Spleen (tissue), 11 donors: ENCODE measurements at regions not wholly inside any gene's neighbourhood (a gene's known extent, or its start where the extent isn't known, plus 50 kb on each side); places are given as distances from the start of the nearest gene placed in this dataset.

ENCODE experiments used
- DNase-seq: peaks from one replicate; pipeline ENCODE4 v3.0.0-alpha.2; 2020
- H3K27ac ChIP-seq, 8 donors: fragments of 200-600 bp; sonication (generic) in 7 of 8; 1 replicate in 4 of 8; 2 replicates in 4 of 8; pipeline versions ENCODE4 v1.5.0 to v1.8.0; 2016 to 2021; ENCODE audit warnings: inconsistent platforms in 4 of 8, mild to moderate bottlenecking in 4 of 8, moderate library complexity in 1 of 8
- H3K27me3 ChIP-seq, 7 donors: fragments of 200-600 bp; sonication (generic) in 6 of 7; replicated peaks in 1 of 7; 1 replicate in 4 of 7; 2 replicates in 3 of 7; pipeline versions ENCODE4 v1.5.0 to v1.8.0; 2016 to 2021; ENCODE audit warnings: inconsistent platforms in 3 of 7, mild to moderate bottlenecking in 1 of 7
- H3K36me3 ChIP-seq, 6 donors: fragments of 200-600 bp; sonication (generic) in 5 of 6; 1 replicate in 4 of 6; 2 replicates in 2 of 6; pipeline versions ENCODE4 v1.5.0 to v1.8.0; 2016 to 2021; ENCODE audit warnings: inconsistent platforms in 2 of 6
- H3K4me1 ChIP-seq, 6 donors: fragments of 200-600 bp; sonication (generic) in 5 of 6; 1 replicate in 3 of 6; 2 replicates in 3 of 6; pipeline versions ENCODE4 v1.5.0 to v1.8.0; 2016 to 2021; ENCODE audit warnings: inconsistent platforms in 3 of 6
- H3K4me3 ChIP-seq, 8 donors: fragments of 200-600 bp; sonication (generic) in 7 of 8; 1 replicate in 4 of 8; 2 replicates in 4 of 8; pipeline versions ENCODE4 v1.5.0 to v1.8.0; 2016 to 2021; ENCODE audit warnings: inconsistent platforms in 4 of 8, mild to moderate bottlenecking in 4 of 8, moderate library complexity in 2 of 8
- H3K9me3 ChIP-seq, 8 donors: fragments of 200-600 bp; sonication (generic) in 7 of 8; 1 replicate in 4 of 8; 2 replicates in 4 of 8; pipeline versions ENCODE4 v1.5.0 to v1.8.0; 2016 to 2021; ENCODE audit warnings: inconsistent platforms in 4 of 8
- CTCF ChIP-seq, 11 experiments: fragments of 200-600 bp in 7 of 11; fragments of 450-650 bp in 4 of 11; sonication (generic) in 4 of 11; IDR thresholded peaks in 8 of 11; conservative IDR thresholded peaks in 3 of 11; 1 replicate in 7 of 11; 2 replicates in 4 of 11; pipeline versions ENCODE4 v1.4.0 to v1.8.0; 2016 to 2021; ENCODE audit warnings: antibody characterized with exemption in 11 of 11, inconsistent platforms in 4 of 11, mild to moderate bottlenecking in 1 of 11
- POLR2A ChIP-seq, 3 donors: fragments of 450-650 bp; IDR thresholded peaks; one replicate each; pipeline ENCODE4 v1.5.1; 2017; ENCODE audit warnings: antibody characterized with exemption in 3 of 3, mild to moderate bottlenecking in 1 of 3
- POLR2AphosphoS5 ChIP-seq, 3 donors: sonication (generic); formaldehyde crosslinking; IDR thresholded peaks; one replicate each; pipeline ENCODE4 v1.5.1; 2017; ENCODE audit warnings: antibody characterized with exemption in 3 of 3
- WGBS, 5 donors: extraction: QIAGEN DNeasy Blood & Tissue Kit in 3 of 5; methylation state at CpG; one replicate each; pipeline versions ENCODE4 v1.1.5 to v1.1.7; 2013 to 2018; 5-methylcytosine and 5-hydroxymethylcytosine counted together
- intact Hi-C: fragments of 100-400 bp; cut with DNase I; formaldehyde crosslinking; loops from one replicate; pipeline ENCODE4 v1.15.0; 2023; ENCODE audit warnings: low total_unique reads
- donor health status: healthy with polysubstance abuse.
- donor health status: DM: no; HTN: no; CAD: no; lungs with moderate emphysema.
- donor health status: DM: no; HTN: no; CAD: no.
- donor health status: Bipolar disorder and iron deficiency.
- donor health status: healthy.
- donor health status: DM: no; HTN: no; CAD: no.
- donor health status: DM: yes; HTN: yes; CAD: no.

GRCh38 chr2:198304859-198305258 lies 500.5 kb downstream of the PLCL1 start:
- Histone ChIP-seq H3K36me3 (no peaks in the 10 kb centered on the region), H3K27me3 (peaks cover 0 to 26% (median 0%) of the 10 kb centered on the region in 7 donors), H3K4me3 (no peak overlapping the region), H3K9me3 (no peaks in the 10 kb centered on the region), H3K27ac (no peak overlapping the region), H3K4me1 (peaks cover 0 to 3% (median 0%) of the 10 kb centered on the region in 6 donors)
- 68 to 77% (median 70%) methylated on average over 4 of the region's 4 CpGs for WGBS, 5 donors
- DNase-seq, result no peak
- intact Hi-C loops, result loop anchor here (10.0 kb wide), 1 partner anchor 1180 kb away; no protein-coding TSS in a partner anchor
- TF ChIP-seq POLR2A (IDR thresholded peaks at IDR 0.05), result no peak

GRCh38 chr2:198297350-198297749 lies 493.0 kb downstream of the PLCL1 start:
- H3K4me1 ChIP-seq, result peaks cover 0 to 9% (median 3%) of the 10 kb centered on the region in 6 donors
- H3K9me3 ChIP-seq, result no peaks in the 10 kb centered on the region
- DNase-seq, result no peak
- intact Hi-C loops, result loop anchor here (5.0 kb wide), 1 partner anchor 495 kb away; the partner anchor contains the start of gene PLCL1
- no peak overlapping the region for H3K4me3 ChIP-seq
- peaks cover 0 to 16% (median 0%) of the 10 kb centered on the region in 7 donors for H3K27me3 ChIP-seq
- TF ChIP-seq POLR2AphosphoS5 (IDR thresholded peaks at IDR 0.05) (no peak), CTCF (IDR thresholded peaks at IDR 0.05 in 8 of 11, conservative IDR thresholded peaks at IDR 0.05 in 3 of 11) (no peak), POLR2A (IDR thresholded peaks at IDR 0.05) (no peak)
- H3K36me3 ChIP-seq, result no peaks in the 10 kb centered on the region
- WGBS, 5 donors, result 32 to 53% (median 43%) methylated on average over 2 of the region's 2 CpGs
- H3K27ac ChIP-seq, result no peak overlapping the region

GRCh38 chr2:198296665-198297308 lies 492.4 kb downstream of the PLCL1 start:
- H3K4me1 ChIP-seq, result peaks cover 0 to 9% (median 3%) of the 10 kb centered on the region in 6 donors
- H3K4me3 ChIP-seq, result no peak overlapping the region
- no peak overlapping the region for H3K27ac ChIP-seq
- H3K27me3 ChIP-seq, result peaks cover 0 to 16% (median 0%) of the 10 kb centered on the region in 7 donors
- H3K9me3 ChIP-seq, result no peaks in the 10 kb centered on the region
- intact Hi-C loops, result loop anchor here (5.0 kb wide), 1 partner anchor 494 kb away; the partner anchor contains the start of gene PLCL1
- no peaks in the 10 kb centered on the region for H3K36me3 ChIP-seq
- no peak for DNase-seq
- TF ChIP-seq POLR2AphosphoS5 (IDR thresholded peaks at IDR 0.05), result no peak
- TF ChIP-seq POLR2A (IDR thresholded peaks at IDR 0.05), result no peak
- peak; percentile 33 to 85 (median 72) for TF ChIP-seq CTCF (IDR thresholded peaks at IDR 0.05 in 8 of 11, conservative IDR thresholded peaks at IDR 0.05 in 3 of 11)
- WGBS, 5 donors, result 0 to 3% (median 1%) methylated on average over 8 of the region's 8 CpGs

- no peak overlapping the region for H3K4me3 ChIP-seq
- WGBS, 5 donors, result 43 to 58% (median 50%) methylated on average over 1 of the region's 1 CpG
- no peaks in the 10 kb centered on the region for H3K9me3 ChIP-seq
- TF ChIP-seq POLR2AphosphoS5 (IDR thresholded peaks at IDR 0.05) (no peak), CTCF (IDR thresholded peaks at IDR 0.05 in 8 of 11, conservative IDR thresholded peaks at IDR 0.05 in 3 of 11) (no peak), POLR2A (IDR thresholded peaks at IDR 0.05) (no peak)
- no peaks in the 10 kb centered on the region for H3K36me3 ChIP-seq
- intact Hi-C loops, result no loop called here
- H3K27ac ChIP-seq, result no peak overlapping the region
- H3K27me3 ChIP-seq, result peaks cover 0 to 16% (median 0%) of the 10 kb centered on the region in 7 donors
- no peak for DNase-seq
- H3K4me1 ChIP-seq, result peaks cover 0 to 9% (median 3%) of the 10 kb centered on the region in 6 donors
Measured at GRCh38 chr2:198293281-198293680, 488.9 kb downstream of the PLCL1 start.
